Smooth muscle cell (in vitro differentiated cells): ENCODE measurements at regions not wholly inside any gene's neighbourhood (a gene's known extent, or its start where the extent isn't known, plus 50 kb on each side); places are given as distances from the start of the nearest gene placed in this dataset.
"Not testable (repeated sequence)": the region's sequence is repeated elsewhere in the genome, so short reads cannot be mapped to it uniquely, and the experiment has no call there.

Source experiments
- DNase-seq: peaks from one replicate; lab custom pipeline; 2025; ENCODE audit not compliant: unreplicated experiment; lab: John Stamatoyannopoulos, UW
- H2AFZ ChIP-seq: fragments of 200-600 bp; sonication (generic); 2 replicates; pipeline ENCODE4 v1.6.0; 2016; ENCODE audit warnings: antibody characterized with exemption, low read depth, mild to moderate bottlenecking
- H3F3A ChIP-seq: fragments of 200-600 bp; sonication (generic); 2 replicates; pipeline ENCODE4 v1.6.0; 2017; ENCODE audit warnings: antibody characterized with exemption, low read depth
- H3K27ac ChIP-seq: fragments of 200-600 bp; sonication (generic); 2 replicates; pipeline ENCODE4 v1.5.1; 2016; ENCODE audit warnings: low read depth, mild to moderate bottlenecking
- H3K27me3 ChIP-seq: fragments of 200-600 bp; sonication (generic); 2 replicates; pipeline ENCODE4 v1.6.1; 2016; ENCODE audit warnings: low read depth, mild to moderate bottlenecking
- H3K36me3 ChIP-seq: fragments of 200-600 bp; sonication (generic); 2 replicates; pipeline ENCODE4 v1.5.1; 2016; ENCODE audit warnings: low read depth
- H3K4me1 ChIP-seq: fragments of 200-600 bp; sonication (generic); 2 replicates; pipeline ENCODE4 v1.5.1; 2016; ENCODE audit warnings: low read depth
- H3K4me2 ChIP-seq: fragments of 200-600 bp; sonication (generic); 2 replicates; pipeline ENCODE4 v1.6.0; 2016; ENCODE audit warnings: mild to moderate bottlenecking
- H3K4me3 ChIP-seq: fragments of 200-600 bp; sonication (generic); 2 replicates; pipeline ENCODE4 v1.5.1; 2016; ENCODE audit warnings: mild to moderate bottlenecking
- H3K79me2 ChIP-seq: fragments of 200-600 bp; sonication (generic); 2 replicates; pipeline ENCODE4 v1.6.0; 2016; ENCODE audit warnings: low read depth, mild to moderate bottlenecking
- H3K9ac ChIP-seq: fragments of 200-600 bp; sonication (generic); 2 replicates; pipeline ENCODE4 v1.6.0; 2016; ENCODE audit warnings: low read depth
- H3K9me3 ChIP-seq: fragments of 200-600 bp; sonication (generic); replicated peaks from 2 replicates; pipeline ENCODE4 v1.5.1; 2016; ENCODE audit warnings: low read depth
- H4K20me1 ChIP-seq: fragments of 200-600 bp; sonication (generic); 2 replicates; pipeline ENCODE4 v1.6.0; 2016; ENCODE audit warnings: low read depth
- CTCF ChIP-seq: fragments of 200-600 bp; sonication (generic); IDR thresholded peaks from 2 replicates; pipeline ENCODE4 v1.5.1; 2017; ENCODE audit warnings: borderline replicate concordance, mild to moderate bottlenecking, antibody characterized with exemption; ENCODE audit not compliant: insufficient read depth, poor library complexity, severe bottlenecking
- WGBS: methylation state at CpG from one replicate; pipeline ENCODE4 v1.1.7; 2016; ENCODE audit warnings: low lambda C conversion rate; 5-methylcytosine and 5-hydroxymethylcytosine counted together

DNA sequence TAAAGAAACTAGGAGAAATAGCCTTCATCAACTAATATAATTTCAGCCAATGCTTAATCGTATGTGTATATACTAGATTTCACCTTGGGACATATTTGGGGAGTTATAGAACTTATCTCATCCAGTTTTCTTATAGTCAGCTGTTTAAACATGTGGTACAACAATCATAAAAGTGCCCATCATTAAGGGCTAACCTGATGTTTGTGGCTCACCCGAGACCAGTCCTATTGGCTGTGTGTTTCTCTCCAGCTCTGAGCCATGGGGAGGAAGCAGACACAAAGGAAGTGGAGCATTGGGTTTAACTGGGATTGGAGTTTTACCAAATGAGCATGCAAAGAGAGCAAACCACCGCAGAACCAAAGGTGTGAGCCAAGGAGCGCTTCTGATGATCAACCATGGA is 114.3 kb upstream of the KLF12 start:
- WGBS = 95% methylated on average over 4 of the region's 4 CpGs
- TF ChIP-seq CTCF = no peak
- no peak overlapping the region for H3K9ac ChIP-seq
- H3F3A ChIP-seq = no peaks in the 10 kb centered on the region
- no peak overlapping the region for H3K4me2 ChIP-seq
- H3K27ac ChIP-seq = no peak overlapping the region
- H3K27me3 ChIP-seq = no peaks in the 10 kb centered on the region
- no peaks in the 10 kb centered on the region for H4K20me1 ChIP-seq
- H3K9me3 ChIP-seq = no peaks in the 10 kb centered on the region
- DNase-seq = no peak
- no peaks in the 10 kb centered on the region for H3K36me3 ChIP-seq
- no peaks in the 10 kb centered on the region for H3K79me2 ChIP-seq
- H2AFZ ChIP-seq = no peak overlapping the region
- no peak overlapping the region for H3K4me3 ChIP-seq
- no peaks in the 10 kb centered on the region for H3K4me1 ChIP-seq

GRCh38 chr13:74246487-74246886 is 112.3 kb upstream of the KLF12 start:
- Histone ChIP-seq H3K79me2 (no peaks in the 10 kb centered on the region), H3K4me2 (no peak overlapping the region), H3K4me3 (no peak overlapping the region), H3K9ac (no peak overlapping the region), H3K9me3 (no peaks in the 10 kb centered on the region), H3K27me3 (no peaks in the 10 kb centered on the region), H3K4me1 (no peaks in the 10 kb centered on the region), H3F3A (no peaks in the 10 kb centered on the region), H3K27ac (no peak overlapping the region), H3K36me3 (no peaks in the 10 kb centered on the region), H4K20me1 (no peaks in the 10 kb centered on the region), H2AFZ (no peak overlapping the region)
- 94% methylated on average over 8 of the region's 8 CpGs for WGBS
- TF ChIP-seq CTCF = no peak
- DNase-seq = no peak

DNA sequence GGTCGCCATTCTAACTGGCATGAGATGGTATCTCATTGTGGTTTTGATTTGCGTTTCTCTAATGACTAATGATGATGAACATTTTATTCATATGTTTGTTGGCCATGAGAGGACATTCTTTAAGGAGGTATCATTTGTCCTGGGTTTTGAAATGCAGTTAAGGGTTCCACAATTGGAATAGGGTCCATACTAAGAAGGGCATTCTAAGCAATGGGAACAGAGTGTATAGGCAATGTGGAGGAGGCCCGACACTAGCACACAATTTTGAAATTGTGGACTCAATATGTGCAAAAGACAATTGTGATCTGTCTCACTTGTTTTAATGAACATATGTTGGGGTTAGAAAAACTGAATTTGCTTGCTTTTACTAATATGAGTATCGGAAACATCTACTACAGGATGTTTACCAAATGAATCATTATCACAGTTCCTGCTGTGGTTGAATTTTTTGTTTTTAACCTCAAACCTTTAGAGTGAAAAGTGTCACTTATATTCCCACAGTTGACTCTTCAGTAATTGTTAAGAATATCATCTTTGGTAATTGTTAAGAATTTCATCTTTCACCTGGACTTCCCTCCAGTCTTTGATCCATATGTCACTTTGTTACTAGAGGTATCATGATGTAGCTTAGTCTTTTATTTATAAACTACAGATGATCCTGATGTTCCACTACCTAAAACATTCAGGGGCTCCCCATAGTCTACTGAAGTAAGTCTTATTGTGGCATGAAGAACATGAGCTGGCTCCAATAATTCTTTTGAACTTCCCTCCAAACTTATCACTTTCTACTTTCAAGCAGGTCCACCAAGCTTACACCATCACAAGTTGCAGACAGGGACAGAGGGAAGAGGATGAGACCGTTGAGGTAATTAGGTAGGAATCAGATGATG is 109.7 kb upstream of the KLF12 start:
- Histone ChIP-seq H3K4me1 (no peaks in the 10 kb centered on the region), H3K36me3 (no peaks in the 10 kb centered on the region), H3K9ac (no peak overlapping the region), H3K9me3 (no peaks in the 10 kb centered on the region), H3F3A (no peaks in the 10 kb centered on the region), H4K20me1 (no peaks in the 10 kb centered on the region), H2AFZ (no peak overlapping the region), H3K27me3 (no peaks in the 10 kb centered on the region), H3K79me2 (no peaks in the 10 kb centered on the region), H3K4me3 (no peak overlapping the region), H3K4me2 (no peak overlapping the region), H3K27ac (no peak overlapping the region)
- 93% methylated on average over 5 of the region's 5 CpGs for WGBS
- no peak for TF ChIP-seq CTCF
- DNase-seq = no peak

GRCh38 chr13:74241343-74241742 is 107.1 kb upstream of the KLF12 start:
- H3K36me3 ChIP-seq, H3K27me3 ChIP-seq, H3K4me2 ChIP-seq, H3F3A ChIP-seq, H2AFZ ChIP-seq, H3K4me1 ChIP-seq, H4K20me1 ChIP-seq, DNase-seq, H3K9ac ChIP-seq, H3K27ac ChIP-seq, H3K9me3 ChIP-seq, H3K79me2 ChIP-seq, H3K4me3 ChIP-seq: not testable (repeated sequence)
- 73% methylated on average over 19 of the region's 19 CpGs for WGBS
